ENCODE measurements at regions not wholly inside any gene's neighbourhood (a gene's known extent, or its start where the extent isn't known, plus 50 kb on each side); places are given as distances from the start of the nearest gene placed in this dataset.

- DNase-seq (ENCODE audit: low spot score) = no peak
- Histone ChIP-seq H3K27ac (ENCODE audit: low read depth in 1 of 2, low read length in 2 of 2) (no peak overlapping the region), H3K4me3 (ENCODE audit: low read depth in 1 of 3, low read length in 3 of 3) (no peak overlapping the region), H3K36me3 (ENCODE audit: control insufficient read depth in 4 of 4, insufficient read depth in 3 of 4, low read depth in 1 of 4, low read length in 3 of 4) (no peaks in the 10 kb centered on the region), H3K9ac (ENCODE audit: low read depth in 1 of 2, low read length in 2 of 2) (no peak overlapping the region), H3K4me1 (ENCODE audit: control insufficient read depth in 4 of 4, insufficient read depth in 4 of 4, low read length in 3 of 4) (no peaks in the 10 kb centered on the region), H3K27me3 (ENCODE audit: control insufficient read depth in 4 of 4, insufficient read depth in 4 of 4, low read length in 3 of 4) (no peaks in the 10 kb centered on the region), H3K9me3 (ENCODE audit: control insufficient read depth in 4 of 4, low read length in 3 of 4) (no peaks in the 10 kb centered on the region)
- TF ChIP-seq YY1 (IDR thresholded peaks at IDR 0.05) (no peak), JUND (IDR thresholded peaks at IDR 0.05) (no peak), TAF1 (conservative IDR thresholded peaks at IDR 0.05) (no peak), NR2F2 (IDR thresholded peaks at IDR 0.05) (no peak), FOXA2 (IDR thresholded peaks at IDR 0.05) (no peak), RAD21 (IDR thresholded peaks at IDR 0.05) (no peak), GABPA (IDR thresholded peaks at IDR 0.05 in 1 of 2, conservative IDR thresholded peaks at IDR 0.05 in 1 of 2) (no peak), EGR1 (IDR thresholded peaks at IDR 0.05; ENCODE audit: low read depth in 2 of 2) (no peak), SP1 (IDR thresholded peaks at IDR 0.05) (no peak), REST (IDR thresholded peaks at IDR 0.05) (no peak), RXRA (IDR thresholded peaks at IDR 0.05) (no peak), MAX (IDR thresholded peaks at IDR 0.05) (no peak), ATF3 (IDR thresholded peaks at IDR 0.05) (no peak), FOXA1 (IDR thresholded peaks at IDR 0.05) (no peak), CTCF (IDR thresholded peaks at IDR 0.05; ENCODE audit: low read depth, low read length, missing input control) (no peak), ZBTB33 (IDR thresholded peaks at IDR 0.05) (no peak), HNF4G (IDR thresholded peaks at IDR 0.05) (no peak)
- 80% methylated on average over 4 of the region's 4 CpGs for WGBS
Measured at GRCh38 chr4:153045111-153045982, 109.2 kb downstream of the FHDC1 start.
